SHP77 treated with DMSO at 0.1 percent for 48 hours (cell line): ENCODE measurements at regions not wholly inside any gene's neighbourhood (a gene's known extent, or its start where the extent isn't known, plus 50 kb on each side); places are given as distances from the start of the nearest gene placed in this dataset.
"Not testable (repeated sequence)": the region's sequence is repeated elsewhere in the genome, so short reads cannot be mapped to it uniquely, and the experiment has no call there.

Source experiments
- DNase-seq: peaks from one replicate; lab custom pipeline; 2025; lab: John Stamatoyannopoulos, UW

GRCh38 chr10:5576780-5577624 lies 52.2 kb downstream of the CALML3 start:
- DNase-seq, result no peak

GRCh38 chr10:5580038-5580428 lies 55.3 kb downstream of the CALML3 start:
- not testable (repeated sequence) for DNase-seq

DNA sequence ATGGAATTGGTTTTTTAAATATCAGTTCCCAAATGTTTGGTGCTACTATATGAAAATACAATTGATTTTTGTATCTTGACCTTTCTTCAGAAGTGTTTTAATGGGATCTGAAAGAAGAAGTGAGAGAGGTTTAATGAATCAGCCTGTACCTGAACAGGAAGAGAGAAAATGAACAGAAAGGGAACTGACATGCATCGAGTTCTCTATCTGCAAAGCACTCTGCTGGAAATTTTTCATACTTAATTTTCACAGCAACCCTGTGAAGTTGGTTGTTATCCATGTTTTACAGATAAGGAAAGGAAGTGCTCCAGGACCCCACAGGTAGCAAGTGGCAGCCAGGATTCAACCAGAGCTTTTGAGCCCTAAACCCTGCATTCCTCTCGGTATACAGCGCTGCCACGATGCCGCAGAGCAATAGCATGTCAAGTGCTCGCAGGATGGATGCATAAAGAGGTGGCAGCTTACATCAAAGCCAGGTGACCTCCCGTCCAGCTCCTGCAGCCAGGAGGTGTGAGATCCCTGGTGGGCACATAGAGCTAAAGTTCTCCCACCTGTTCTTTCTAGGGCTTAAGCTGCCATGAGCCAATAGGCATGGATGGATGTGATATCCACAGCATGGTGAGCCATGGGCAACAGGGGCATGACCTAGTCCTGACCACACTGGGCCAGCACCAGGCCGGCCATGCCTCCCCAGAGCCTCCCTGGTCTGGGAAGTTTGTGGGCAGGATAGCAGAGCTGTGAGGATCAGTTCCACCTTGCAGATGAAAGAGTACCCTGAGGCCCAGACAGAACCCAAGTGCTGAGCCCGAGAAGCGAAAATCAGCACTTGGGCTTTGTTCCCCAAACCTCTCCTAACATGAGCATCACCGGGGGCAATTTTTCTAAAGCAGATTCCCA lies 57.2 kb downstream of the CALML3 start:
- DNase-seq, result no peak

DNA sequence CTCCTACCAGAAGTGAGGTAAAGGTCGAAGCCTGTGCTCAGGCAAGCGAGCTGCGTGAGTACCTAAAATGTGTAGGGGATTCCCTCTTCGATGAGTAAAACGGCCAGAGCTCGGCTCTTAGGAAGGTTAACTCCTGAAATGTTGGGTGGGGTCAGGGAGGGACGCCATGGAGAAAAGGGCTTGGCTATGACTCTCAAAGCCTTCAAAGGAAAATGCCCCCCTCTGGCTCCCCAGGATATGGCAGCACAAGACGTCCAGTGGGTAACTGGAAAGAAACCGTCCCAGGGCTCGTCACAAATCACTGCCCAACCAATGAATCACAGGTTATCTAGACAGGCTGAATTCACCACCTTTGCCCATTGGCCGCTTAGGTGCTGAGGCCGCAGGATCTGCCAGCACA lies 58.0 kb downstream of the CALML3 start:
- no peak for DNase-seq

DNA sequence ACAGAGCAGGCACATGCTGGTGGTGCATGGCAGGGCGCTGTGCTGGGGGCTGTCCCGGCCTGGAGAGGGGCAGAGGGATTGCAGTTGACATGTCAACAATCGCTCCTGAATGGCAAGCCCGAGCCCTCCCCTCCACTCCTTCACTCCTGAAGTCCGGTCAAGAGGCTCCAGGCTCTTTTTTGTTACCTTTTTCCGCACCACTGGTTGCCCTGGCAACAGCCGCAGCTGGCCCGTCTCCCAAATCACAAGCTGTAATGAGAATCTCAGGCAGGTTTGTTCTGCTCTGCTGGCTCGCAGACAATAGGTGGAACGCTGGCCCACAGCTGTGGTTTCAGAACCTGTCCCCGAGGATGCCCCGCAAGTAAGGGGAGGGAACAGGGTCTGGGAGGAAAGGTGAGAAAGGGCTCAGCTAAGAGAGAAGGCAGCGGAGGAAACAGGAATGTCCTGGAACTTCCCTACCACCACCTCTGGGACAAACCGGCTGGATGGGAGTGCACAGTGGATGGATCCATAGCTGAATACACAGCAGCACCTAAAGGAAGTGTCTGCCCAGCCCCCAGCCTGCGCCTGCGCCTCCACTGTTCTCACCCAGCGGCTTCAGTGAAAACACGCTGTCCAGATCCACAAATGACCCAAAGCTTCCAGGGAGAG lies 58.9 kb downstream of the CALML3 start:
- DNase-seq, result peak; percentile 87

- DNase-seq, result no peak
Observed at GRCh38 chr10:5584895-5585516, 60.2 kb downstream of the CALML3 start.

- DNase-seq, result peak; percentile 28
Observed at GRCh38 chr10:5585517-5586206, 60.9 kb downstream of the CALML3 start.

GRCh38 chr10:5587151-5588079 lies 62.7 kb downstream of the CALML3 start:
- DNase-seq, result no peak

DNA sequence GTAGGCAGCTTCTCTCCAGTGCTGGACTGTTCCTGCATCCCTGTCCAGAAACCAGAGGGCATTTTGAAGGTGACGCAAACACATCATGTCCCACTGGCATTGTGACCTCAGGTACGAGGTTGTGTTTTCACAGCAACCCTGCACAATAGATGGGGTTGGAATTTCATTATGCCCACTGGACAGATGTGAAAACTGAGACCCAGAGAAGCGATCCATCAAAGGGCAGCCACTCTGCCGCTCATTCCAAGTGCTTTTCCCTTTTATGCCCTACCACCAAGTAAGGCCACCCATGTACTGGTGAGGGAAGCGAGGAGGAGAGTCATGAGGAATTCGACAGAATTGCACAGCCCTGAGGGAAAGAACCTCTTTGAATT lies 63.3 kb downstream of the CALML3 start:
- no peak for DNase-seq

DNA sequence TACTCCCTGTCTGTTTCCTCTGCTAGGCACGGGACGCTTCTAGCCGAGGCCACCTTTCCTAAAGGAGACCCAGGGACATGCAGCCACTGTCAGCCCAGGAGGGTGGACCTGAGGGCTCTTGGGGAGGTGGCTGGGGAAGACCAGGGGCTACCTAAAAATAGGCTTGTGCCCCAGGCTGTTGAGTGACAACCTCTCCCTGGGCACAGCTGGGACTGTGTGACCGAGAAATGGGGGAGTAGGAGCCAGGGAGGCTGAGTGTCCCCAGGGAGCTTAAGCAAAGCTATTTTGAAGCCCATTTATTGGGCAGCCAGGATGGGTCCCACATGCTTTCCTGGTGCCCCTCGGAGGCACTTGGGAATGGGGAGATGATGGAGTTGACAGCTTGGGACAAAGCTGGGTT lies 63.8 kb downstream of the CALML3 start:
- DNase-seq, result no peak
